ENCODE measurements at regions not wholly inside any gene's neighbourhood (a gene's known extent, or its start where the extent isn't known, plus 50 kb on each side); places are given as distances from the start of the nearest gene placed in this dataset.
"Not testable (repeated sequence)": the region's sequence is repeated elsewhere in the genome, so short reads cannot be mapped to it uniquely, and the experiment has no call there.

GRCh38 chr11:33949252-33949913, 57.5 kb upstream of the LMO2 start:
- H3K27ac Mint-ChIP-seq (ENCODE audit: unreplicated experiment): no peak overlapping the region
- no peak overlapping the region for H3K4me3 Mint-ChIP-seq (ENCODE audit: unreplicated experiment)

DNA sequence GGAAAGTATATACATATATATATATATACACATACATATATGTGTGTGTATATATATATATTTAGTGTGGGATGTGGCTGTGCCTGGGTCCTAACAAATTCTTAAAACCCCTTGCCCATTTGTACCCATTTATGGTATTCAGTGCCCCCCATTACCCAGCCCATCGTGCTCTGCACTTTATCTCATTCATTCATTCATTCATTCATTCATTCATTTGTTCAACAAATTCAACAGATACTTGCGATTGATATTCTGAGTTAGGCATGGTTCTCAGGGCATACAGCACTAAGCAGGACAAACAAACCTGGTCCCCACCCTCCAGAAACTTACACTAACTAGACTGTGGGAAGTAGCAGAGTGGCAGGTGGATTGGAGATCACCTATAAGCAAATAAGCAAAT, 56.6 kb upstream of the LMO2 start:
- Mint-ChIP-seq H3K9me3 (ENCODE audit: low read depth) (no peaks in the 10 kb centered on the region), H3K27me3 (ENCODE audit: low read depth) (no peaks in the 10 kb centered on the region), H3K36me3 (ENCODE audit: low read depth) (peaks cover 2% of the 10 kb centered on the region), H3K4me1 (ENCODE audit: low read depth) (peaks cover 3% of the 10 kb centered on the region), H3K27ac (ENCODE audit: unreplicated experiment) (no peak overlapping the region), H3K4me3 (ENCODE audit: unreplicated experiment) (no peak overlapping the region)
- no peak for DNase-seq (ENCODE audit: low spot score)
- TF ChIP-seq, protein P1, sequence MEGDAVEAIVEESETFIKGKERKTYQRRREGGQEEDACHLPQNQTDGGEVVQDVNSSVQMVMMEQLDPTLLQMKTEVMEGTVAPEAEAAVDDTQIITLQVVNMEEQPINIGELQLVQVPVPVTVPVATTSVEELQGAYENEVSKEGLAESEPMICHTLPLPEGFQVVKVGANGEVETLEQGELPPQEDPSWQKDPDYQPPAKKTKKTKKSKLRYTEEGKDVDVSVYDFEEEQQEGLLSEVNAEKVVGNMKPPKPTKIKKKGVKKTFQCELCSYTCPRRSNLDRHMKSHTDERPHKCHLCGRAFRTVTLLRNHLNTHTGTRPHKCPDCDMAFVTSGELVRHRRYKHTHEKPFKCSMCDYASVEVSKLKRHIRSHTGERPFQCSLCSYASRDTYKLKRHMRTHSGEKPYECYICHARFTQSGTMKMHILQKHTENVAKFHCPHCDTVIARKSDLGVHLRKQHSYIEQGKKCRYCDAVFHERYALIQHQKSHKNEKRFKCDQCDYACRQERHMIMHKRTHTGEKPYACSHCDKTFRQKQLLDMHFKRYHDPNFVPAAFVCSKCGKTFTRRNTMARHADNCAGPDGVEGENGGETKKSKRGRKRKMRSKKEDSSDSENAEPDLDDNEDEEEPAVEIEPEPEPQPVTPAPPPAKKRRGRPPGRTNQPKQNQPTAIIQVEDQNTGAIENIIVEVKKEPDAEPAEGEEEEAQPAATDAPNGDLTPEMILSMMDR (IDR thresholded peaks at IDR 0.05): no peak

More at GRCh38 chr11:33949252-33949913, 57.5 kb upstream of the LMO2 start:
- peaks cover 4% of the 10 kb centered on the region for H3K27me3 Mint-ChIP-seq (ENCODE audit: low read depth)
- H3K9me3 Mint-ChIP-seq (ENCODE audit: low read depth): no peaks in the 10 kb centered on the region
- TF ChIP-seq, protein P1 (IDR thresholded peaks at IDR 0.05): no peak
- peaks cover 2% of the 10 kb centered on the region for H3K36me3 Mint-ChIP-seq (ENCODE audit: low read depth)
- peaks cover 3% of the 10 kb centered on the region for H3K4me1 Mint-ChIP-seq (ENCODE audit: low read depth)
- DNase-seq (ENCODE audit: low spot score): no peak

DNA sequence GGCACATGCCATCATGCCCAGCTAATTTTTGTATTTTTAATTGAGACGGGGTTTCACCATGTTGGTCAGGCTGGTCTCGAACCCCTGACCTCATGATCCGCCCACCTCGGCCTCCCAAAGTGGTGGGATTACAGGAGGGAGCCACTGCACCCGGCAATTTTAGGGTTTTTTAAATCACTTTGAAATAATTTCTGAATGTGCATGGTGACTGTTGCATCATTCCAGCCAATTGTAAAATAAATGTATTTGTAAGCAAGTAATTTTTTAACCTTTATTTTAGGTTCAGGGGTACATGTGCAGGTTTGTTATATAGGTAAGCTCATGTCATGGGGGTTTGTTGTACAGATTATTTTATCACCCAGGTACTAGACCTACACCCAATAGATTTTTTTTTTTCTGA, 56.0 kb upstream of the LMO2 start:
- H3K4me1 Mint-ChIP-seq (ENCODE audit: low read depth); H3K9me3 Mint-ChIP-seq (ENCODE audit: low read depth); H3K27me3 Mint-ChIP-seq (ENCODE audit: low read depth); H3K36me3 Mint-ChIP-seq (ENCODE audit: low read depth); DNase-seq (ENCODE audit: low spot score); H3K27ac Mint-ChIP-seq (ENCODE audit: unreplicated experiment); H3K4me3 Mint-ChIP-seq (ENCODE audit: unreplicated experiment): not testable (repeated sequence)

DNA sequence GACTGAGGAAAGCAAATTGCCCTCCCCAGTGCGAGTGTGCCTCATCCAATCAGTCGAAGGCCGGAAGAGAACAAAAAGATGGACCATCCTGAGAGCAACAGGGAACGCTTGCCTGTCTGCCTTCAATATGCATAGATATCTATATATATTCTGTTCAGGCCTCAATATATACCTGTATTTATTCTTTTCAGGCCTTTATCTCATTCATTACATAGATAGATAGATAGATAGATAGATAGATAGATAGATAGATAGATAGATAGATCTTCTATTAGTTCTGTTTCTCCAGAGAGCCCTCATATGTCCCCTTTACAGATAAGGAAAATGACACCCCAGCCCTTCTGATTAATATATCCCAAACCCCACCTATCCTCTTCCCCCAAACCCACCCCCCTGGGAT, 55.1 kb upstream of the LMO2 start:
- Mint-ChIP-seq H3K27me3 (ENCODE audit: low read depth) (no peaks in the 10 kb centered on the region), H3K4me1 (ENCODE audit: low read depth) (peaks cover 10% of the 10 kb centered on the region), H3K36me3 (ENCODE audit: low read depth) (peaks cover 2% of the 10 kb centered on the region), H3K27ac (ENCODE audit: unreplicated experiment) (no peak overlapping the region), H3K4me3 (ENCODE audit: unreplicated experiment) (no peak overlapping the region), H3K9me3 (ENCODE audit: low read depth) (no peaks in the 10 kb centered on the region)
- DNase-seq (ENCODE audit: low spot score): no peak
- TF ChIP-seq, protein P1 (IDR thresholded peaks at IDR 0.05): no peak

DNA sequence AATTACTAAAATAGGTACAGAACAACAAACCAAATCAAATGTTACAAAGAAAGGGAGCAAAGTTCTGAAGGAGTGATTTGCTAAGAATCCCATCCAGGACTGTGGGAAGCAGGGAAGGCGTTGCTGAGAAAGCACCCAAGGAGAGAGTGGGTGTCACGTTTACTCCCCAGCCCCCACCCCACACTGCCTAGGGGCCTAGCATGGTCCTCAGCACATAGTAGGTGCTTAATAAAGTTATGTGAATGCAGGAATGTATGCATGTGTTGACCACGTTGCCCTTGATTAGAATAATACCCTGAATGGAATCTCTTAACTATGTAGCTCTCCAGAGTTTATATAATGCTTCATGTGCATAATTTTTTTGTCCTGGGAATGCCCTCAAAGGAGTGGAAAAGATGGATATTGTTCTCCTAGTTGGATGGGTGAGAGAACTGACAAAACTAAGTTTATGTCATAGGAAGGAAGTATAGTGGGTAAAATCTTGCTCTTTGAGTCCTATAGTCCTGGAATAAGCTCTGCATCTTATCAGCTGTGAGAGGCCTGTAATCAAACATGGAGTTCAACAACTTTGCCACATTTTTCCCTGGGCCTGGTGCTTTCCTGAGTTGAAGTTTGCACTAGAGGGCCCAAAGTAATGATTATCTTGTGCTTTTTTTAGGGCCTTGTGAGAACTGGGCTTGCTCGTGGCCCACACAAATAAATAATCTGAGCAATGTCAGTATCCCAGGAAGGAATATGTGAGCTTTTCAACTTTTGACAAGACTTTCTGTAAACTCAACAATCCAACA, 53.8 kb upstream of the LMO2 start:
- TF ChIP-seq, protein P1 (IDR thresholded peaks at IDR 0.05): no peak
- H3K9me3 Mint-ChIP-seq (ENCODE audit: low read depth): no peaks in the 10 kb centered on the region
- no peak overlapping the region for H3K27ac Mint-ChIP-seq (ENCODE audit: unreplicated experiment)
- H3K27me3 Mint-ChIP-seq (ENCODE audit: low read depth): no peaks in the 10 kb centered on the region
- peaks cover 2% of the 10 kb centered on the region for H3K36me3 Mint-ChIP-seq (ENCODE audit: low read depth)
- H3K4me3 Mint-ChIP-seq (ENCODE audit: unreplicated experiment): no peak overlapping the region
- DNase-seq (ENCODE audit: low spot score): no peak
- H3K4me1 Mint-ChIP-seq (ENCODE audit: low read depth): peaks cover 16% of the 10 kb centered on the region

Measured in chondrocyte (in vitro differentiated cells).